NCI-H345 treated with DMSO at 0.1 percent for 48 hours (cell line): ENCODE measurements at regions not wholly inside any gene's neighbourhood (a gene's known extent, or its start where the extent isn't known, plus 50 kb on each side); places are given as distances from the start of the nearest gene placed in this dataset.
"Not testable (repeated sequence)": the region's sequence is repeated elsewhere in the genome, so short reads cannot be mapped to it uniquely, and the experiment has no call there.

Experiments used
- DNase-seq: peaks from one replicate; lab custom pipeline; 2025; ENCODE audit not compliant: unreplicated experiment; lab: John Stamatoyannopoulos, UW

DNA sequence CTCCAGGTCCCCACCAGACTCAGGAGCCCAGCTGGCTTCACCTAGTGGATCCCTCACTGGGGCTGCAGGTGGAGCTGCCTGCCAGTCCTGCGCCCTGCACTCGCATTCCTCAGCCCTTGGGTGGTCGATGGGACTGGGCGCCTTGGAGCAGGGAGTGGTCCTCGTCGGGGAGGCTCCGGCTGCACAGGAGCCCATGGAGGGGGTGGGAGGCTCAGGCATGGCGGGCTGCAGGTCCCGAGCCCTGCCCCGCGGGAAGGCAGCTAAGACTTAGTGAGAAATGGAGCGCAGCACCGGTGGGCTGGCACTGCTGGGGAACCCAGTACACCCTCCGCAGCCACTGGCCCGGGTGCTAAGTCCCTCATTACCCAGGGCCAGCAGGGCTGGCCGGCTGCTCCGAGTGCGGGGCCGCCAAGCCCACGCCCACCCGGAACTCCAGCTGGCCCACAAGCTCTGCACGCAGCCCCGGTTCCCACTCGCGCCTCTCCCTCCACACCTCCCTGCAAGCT is 203.4 kb downstream of the DSC3 start:
- DNase-seq = not testable (repeated sequence)

DNA sequence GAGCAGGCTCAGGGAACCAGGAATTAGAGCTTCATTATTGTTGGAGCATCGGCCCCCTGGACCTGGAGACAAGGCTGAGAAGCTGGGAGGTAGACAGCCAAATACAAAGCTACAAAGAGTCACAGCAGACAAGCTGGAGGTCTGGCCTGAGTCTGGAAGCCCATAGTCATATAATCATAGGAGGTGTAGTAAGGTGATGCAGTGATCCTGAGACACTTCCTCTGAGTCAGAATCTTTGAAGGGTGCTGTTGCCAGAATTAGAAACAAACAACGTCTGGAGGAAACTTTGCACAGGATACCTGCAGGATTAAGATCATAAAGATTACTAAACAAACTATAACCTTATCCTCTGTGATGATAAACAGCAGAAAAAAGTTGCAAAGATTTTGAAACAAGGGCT is 213.8 kb downstream of the DSC3 start:
- DNase-seq = no peak

DNA sequence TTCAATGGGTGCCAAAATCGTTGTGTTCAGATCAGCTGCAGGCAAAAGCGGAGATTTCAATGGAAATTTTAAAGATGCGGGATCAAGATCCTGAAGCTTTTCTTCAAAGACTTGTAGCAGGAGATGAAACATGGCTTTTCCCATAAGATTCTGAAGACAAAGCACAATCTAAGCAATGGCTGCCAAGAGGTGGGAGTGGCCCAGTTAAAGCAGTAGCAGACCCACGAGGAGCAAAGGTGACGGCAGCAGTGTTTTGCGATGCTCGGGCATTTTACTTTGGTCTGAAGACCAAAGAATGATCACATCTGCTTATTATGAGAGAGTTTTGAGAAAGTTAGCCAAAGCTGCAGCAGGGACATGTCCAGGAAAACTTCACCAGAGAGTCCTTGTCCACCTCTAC is 222.9 kb downstream of the DSC3 start:
- DNase-seq = no peak

DNA sequence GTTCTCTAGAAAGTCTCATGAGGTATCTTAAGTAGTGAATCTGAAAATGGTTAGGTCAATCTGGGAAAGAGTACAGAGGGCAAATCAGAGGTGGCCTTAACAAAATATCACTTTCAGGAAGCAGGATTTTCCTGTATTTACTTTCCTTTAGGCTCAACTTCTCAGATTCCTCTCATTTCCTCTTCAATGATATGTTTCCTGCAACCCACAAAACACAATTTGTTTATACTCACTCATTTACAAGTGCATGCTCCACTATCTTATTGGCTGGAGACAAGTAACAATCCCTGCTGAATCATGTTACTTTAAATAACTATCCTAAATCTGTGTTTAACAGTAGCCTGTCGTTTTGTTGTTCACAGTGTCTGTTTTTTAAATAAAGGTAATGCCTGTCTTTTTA is 228.1 kb downstream of the DSC3 start:
- DNase-seq = no peak

DNA sequence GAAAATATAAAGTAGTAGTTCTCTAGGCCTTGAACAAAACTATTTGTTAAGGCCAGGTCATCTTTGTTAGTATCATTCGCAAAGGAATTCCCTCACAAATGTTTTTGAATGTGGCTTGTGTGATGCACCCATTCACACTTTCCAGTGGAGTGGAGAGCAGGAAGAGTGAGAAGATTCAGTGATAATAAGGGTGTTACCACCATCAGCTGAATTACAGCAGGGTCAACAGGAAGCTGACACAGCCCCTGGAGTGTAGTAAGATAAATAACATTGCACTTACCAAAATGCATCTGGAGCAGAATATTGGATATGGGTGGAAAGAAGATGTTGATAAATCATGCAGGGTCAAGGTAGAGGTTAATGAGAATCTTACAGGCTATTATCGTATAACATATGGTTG is 231.0 kb downstream of the DSC3 start:
- no peak for DNase-seq

DNA sequence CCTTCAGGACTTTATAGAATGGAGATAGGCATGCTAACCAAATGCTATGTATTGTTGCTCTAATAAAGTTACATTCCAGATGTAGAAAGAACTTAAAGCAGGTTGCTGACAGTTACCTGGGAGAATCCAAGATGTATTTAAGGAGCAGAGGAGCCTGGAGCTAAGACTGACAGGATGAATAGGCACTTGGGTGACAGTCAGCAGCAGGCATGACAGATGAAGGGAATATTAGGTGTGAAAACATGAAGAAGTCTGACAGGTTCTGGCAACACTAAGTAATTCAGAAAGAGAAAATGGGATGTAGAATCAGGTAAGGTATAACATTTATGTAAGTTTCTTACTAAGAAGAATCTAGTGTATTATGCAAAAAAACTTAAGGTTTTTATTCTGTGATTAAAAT is 232.0 kb downstream of the DSC3 start:
- no peak for DNase-seq

DNA sequence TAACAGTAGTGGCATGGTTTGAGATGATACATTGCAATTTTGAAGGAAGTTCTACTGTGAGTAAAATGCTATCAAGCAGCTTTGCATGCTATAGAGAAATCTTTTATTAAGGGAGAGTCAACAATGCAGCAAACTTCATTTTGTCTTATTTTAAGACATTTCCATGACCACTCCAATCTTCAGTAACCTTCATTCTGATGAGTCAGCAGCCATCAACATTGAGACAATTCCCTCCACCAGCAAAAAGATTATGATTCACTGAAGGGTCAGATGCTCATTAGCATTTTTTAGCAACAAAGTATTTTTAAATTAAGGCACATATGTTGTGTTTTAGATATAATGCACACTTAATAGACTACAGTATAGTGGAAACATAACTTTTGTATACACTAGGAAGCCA is 235.7 kb downstream of the DSC3 start:
- DNase-seq = no peak

DNA sequence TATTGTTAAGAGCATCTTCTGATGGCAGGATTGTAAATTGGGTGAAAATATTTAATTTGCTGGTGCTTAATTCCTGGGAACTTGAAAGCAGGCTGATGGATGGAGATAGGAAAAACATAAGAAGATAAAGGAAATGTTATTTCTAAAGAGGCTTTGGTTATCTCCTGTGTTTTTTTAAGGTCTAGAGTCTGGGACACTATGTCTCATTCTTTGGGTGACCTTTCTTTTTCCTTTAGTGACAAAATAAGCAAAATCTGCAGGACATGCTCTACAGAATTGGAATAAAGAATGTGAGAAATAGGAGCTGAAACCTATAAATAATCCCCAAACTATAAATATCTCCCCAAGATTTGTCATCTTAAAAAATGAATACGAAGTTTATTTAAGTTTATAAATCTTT is 241.7 kb downstream of the DSC3 start:
- DNase-seq = no peak

DNA sequence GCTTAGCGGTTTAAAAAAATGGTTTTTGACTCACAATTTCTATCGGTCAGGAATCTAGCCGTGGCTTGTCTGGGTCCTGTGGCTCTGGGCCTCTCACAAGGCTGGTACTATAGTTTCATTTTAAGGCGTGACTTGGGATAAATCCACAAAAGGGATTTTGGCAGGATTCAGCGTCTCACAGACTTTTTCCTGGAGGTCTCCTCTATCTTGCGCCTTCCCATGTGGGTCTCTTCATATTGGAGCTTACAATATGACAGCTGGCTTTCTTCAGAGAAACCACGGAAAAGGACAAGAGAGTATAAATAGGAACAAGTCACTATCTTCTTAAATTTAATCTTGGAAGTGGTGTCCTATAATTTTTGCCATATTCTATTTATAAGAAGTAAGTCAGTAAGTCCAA is 250.5 kb downstream of the DSC3 start:
- no peak for DNase-seq

DNA sequence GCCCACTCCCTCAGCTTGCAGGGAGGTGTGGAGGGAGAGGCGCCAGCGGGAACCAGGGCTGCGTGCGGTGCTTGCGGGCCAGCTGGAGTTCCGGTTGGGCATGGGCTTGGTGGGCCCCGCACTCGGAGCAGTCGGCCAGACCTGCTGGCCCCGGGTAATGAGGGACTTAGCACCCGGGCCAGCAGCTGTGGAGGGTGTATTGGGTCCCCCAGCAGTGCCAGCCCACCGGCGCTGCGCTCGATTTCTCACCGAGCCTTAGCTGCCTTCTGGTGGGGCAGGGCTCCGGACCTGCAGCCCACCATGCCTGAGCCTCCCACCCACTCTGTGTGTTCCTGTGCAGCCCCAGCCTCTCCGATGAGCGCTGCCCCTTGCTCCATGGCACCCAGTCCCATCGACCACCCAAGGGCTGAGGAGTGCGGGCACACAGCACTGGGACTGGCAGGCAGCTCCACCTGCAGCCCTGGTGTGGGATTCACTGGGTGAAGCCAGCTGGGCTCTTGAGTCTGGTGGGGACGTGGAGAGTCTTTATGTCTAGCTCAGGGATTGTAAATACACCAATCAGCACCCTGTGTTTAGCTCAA is 254.0 kb downstream of the DSC3 start:
- DNase-seq = not testable (repeated sequence)

DNA sequence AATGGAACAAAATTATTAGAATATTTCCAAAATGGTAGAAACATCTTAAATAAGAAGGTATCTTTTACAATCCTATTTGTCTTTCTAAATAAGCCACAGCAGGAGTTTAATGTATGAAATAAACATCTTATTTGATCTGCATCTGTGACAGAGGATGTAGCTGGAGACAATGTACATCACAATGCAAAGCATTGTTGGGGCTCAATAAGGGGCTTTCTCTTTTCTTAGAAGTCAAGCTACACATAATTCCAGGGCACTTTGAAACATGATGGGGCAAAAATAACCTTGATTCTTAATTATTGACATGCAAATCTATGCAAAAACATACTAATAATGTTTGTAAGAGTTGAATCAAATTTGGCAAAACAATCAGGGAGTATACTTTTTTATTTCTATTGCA is 255.1 kb downstream of the DSC3 start:
- DNase-seq = no peak

DNA sequence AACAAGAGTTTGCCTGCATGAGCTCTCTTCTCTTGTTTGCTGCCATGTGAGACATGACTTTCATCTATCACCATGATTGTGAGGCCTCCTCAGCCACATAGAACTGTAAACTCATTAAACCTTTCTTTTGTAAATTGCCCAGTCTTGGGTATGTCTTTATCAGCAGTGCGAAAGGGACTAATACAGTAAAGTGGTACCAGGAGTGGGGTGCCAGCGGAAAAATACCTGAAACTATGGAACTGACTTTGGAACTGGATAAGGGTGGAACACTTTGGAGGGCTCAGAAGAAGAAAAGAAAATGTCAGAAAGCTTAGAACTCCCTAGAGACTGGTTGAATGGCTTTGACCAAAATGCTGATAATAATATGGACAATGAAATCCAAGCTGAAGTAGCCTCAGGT is 260.9 kb downstream of the DSC3 start:
- no peak for DNase-seq

DNA sequence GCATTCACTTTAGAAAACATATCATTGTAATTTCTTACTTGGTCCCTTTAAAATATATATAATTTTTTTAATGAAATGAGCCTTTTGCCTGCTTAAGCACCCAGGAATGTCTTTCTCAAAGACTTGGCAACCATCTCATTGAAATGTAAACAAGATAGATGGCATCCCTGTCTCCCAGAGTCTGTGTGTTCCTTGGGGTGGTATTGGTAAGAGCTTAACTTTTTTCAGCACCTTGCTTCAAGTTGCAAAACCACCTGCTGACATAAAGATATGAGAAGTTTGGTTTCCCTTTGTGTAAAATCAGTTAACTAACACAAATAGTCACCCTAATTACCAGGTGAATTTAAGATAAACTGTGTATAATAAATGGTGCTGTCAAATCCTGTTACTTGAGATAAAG is 266.9 kb downstream of the DSC3 start:
- no peak for DNase-seq

DNA sequence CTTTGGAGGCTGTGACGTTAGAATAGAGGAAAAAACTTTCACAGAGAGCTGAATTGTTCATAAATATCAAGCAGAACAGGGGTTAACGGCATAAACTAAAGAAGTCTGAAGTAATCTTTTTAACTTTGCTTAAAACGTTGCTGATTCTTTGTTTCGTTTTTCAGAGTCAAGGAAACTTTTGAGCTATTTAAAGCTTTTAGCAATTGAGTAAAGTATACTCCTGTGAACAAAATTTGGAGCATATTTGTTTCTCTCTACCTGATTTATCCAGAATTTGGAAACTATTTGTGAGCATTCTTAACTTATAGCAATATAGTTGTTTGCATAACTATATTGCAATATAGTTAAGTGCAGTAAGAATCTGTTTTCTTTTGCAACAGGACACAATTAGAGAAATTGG is 270.4 kb downstream of the DSC3 start:
- DNase-seq = not testable (repeated sequence)

DNA sequence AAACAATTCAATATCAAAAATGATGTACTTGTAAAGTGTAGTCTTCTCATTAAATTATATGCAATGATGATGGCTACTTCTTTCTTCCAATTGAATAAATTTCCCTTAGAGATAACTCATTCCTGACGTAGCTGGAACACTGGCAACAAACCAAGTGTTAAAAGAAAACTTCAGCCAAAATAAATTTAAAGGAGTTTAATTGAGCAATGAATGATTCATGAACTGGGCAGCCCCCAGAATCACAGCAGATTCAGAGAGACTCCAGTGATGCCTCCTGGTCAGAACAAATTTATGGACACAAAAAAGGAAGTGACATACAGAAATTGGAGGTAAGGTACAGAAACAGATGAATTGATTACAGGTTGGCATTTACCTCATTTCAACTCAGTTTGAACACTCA is 276.5 kb downstream of the DSC3 start:
- no peak for DNase-seq

DNA sequence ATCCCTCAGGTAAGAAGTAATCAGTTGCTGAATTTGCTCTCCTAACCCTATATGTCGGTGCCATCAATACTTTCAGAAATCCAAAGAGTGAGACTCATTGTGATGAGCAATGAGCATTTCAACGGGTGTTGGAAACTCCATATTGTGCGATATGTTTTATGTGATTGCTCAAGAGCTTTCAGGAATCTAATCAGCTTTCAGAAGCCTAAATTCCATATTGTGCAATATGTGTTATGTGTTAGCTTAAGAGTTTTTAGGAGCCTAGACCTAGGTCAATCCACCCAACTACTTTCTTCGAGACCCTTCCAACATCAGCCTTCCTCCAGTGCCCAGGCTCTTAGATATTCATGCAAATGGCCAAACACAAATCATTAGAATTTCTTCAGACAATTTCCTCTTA is 277.3 kb downstream of the DSC3 start:
- DNase-seq = no peak

DNA sequence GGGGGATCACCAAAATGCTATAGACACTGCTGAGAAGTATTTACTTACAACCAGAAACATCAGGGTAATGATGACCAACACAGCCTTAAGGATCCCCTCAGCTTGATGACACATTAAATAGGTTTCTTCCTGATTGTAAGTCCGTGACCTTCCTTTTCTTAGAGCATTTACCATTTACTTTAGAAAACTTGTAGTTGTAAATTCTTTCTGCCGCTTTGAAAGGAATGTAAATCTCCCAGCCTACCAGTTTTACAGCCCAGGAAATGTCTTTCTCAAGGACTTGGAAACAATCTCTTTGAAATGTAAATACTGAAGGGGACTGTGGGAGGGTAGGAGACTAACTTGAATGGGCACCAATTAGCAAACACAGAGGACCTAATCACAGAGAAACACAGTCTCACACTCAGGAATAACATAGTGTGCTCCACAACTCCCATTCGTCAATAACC is 278.6 kb downstream of the DSC3 start:
- DNase-seq = no peak

DNA sequence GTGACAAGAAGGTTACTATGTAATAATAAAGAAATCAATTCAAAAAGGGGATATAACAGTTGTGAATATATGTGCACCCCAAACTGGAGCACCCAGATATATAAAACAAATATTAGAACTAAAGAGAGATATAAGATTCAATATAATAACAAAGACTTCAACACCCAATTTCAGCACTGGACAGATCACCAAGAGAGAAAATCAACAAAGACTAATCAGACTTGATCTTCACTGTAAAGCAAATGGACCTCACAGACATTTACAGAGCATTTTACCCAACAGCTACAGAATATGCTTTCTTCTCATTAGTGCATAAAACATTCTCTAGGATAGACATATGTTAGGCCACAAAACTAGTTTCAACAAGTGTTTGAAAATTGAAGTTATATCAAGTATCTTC is 287.7 kb downstream of the DSC3 start:
- no peak for DNase-seq

DNA sequence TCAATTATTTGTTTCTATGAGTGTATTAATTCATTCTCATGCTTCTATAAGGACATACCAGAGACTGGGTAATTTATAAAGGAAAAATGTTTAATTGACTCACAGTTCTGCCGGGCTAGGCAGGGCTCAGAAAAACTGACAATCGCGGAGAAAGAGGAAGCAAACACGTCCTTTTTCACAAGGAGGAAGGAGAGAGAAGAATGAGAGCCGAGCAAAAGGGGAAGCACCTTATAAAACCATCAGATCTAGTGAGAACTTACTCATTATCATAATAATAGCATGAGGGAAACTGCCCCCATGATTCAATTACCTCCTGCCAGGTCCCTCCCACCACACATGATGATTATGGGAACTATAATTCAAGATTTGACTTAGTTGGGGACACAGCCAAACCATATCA is 294.0 kb downstream of the DSC3 start:
- no peak for DNase-seq

DNA sequence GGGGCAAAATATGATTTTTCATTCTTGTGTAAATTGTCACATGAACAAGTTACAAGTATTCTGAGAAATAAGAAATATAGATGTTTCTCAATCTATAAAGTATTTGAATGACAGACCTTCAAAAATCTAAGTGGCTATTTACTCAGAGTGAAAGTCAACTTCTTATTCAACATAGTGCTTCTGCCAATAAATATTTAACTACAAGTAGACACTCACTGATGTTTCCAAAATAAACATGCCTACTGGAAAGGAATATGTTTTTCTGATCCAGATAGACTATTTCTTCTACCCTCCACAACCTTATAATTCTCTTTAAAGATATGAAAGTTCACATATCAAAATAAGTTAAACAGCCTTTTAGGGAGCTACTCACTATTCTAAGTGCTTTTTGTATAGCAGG is 296.3 kb downstream of the DSC3 start:
- DNase-seq = no peak

DNA sequence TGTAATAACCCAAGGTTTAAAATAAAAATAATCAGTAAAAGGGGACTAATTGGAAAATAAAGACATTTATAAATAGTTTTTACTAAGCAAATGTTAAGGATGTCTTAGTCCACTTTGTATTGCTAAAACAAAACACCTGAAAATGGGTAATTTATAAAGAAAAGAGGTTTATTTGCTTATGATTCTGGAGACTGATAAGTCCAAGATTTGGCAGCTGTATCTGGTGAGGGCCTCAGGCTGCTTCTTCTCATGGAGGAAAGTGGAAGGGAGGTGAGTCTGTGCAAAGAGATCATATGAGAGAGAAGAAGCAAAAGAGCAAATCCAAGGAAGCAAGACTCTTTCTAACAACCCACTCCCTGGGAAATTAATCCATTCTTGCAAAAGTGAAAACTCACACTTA is 299.5 kb downstream of the DSC3 start:
- no peak for DNase-seq

DNA sequence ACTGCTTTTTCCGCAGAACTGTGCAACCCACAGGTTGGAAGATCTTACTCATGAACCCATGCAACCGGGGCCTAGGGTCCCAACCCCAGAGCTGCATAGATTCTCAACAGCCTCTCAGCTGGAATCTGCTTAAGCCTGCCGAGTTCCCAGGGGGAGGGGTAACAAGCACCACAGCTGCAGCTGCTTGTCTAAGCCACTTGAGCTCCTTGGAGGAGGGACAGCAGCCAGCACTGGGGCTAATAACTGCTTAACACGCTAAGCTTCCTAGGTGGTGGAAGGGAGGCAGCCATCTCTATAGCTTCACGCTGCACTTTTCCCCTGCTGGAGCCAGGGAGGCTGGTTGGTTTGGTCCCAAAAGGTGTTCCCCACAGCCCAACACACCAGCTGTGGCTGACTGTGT is 311.6 kb downstream of the DSC3 start:
- no peak for DNase-seq

DNA sequence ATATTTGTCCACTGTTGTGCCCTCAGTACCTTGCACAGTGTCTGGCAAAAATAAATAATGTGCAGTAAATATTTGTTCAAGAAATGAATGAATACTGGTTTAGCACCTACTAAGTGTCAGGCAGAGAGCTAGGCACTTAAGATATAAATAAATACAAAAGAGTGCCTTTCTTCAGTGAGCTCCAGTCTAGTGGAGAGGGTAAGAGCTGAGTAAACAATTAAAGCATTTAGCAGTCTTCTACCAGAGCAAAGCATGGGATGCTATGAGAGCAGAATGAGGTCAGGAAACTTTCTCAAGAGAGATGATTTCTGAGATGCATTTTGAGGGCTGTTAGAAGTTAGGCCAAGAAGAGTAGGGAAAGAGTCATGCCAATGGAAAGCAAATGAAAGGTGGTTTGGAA is 314.7 kb downstream of the DSC3 start:
- no peak for DNase-seq

DNA sequence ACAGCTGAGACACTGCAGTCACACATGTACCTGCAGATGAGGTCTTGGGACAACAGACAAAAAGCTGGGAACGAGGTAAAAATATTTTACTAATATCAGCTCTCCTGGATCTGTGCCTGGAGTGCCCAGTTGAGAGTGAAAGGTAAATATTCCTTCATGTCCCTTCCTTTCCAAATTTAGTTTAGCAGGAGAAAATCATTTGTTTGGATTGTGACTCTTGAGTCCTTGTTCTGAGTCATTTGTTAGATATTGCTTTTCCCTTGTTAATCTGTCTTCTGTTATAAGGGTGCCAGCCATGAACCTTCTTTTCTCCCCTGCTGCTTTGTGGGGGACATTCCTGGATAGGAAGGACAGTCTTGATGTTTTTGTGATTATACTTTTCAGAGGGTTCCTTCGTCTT is 329.2 kb downstream of the DSC3 start:
- no peak for DNase-seq
